ENCODE measurements at regions not wholly inside any gene's neighbourhood (a gene's known extent, or its start where the extent isn't known, plus 50 kb on each side); places are given as distances from the start of the nearest gene placed in this dataset.

DNA sequence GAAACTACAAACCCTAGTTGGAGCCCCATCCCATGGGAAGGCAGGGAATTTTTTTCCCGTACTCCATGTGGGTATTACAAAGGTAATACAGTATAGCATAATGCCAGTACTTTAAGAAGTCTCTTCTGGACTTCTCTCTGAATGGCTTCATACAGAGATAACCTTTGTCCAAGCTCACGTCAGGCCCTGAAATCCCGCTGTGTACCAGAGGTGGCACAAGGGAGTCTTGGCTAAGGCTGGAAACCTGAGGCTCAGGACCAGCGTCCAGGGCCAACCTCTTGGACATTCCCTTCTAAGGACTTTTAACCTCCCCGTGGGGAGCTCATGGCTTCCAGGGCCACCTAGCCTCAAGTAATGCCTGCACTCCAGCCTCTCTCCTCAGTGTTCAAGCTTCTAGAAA lies 338.9 kb upstream of the FAM241A start:
- TF ChIP-seq, protein P1, sequence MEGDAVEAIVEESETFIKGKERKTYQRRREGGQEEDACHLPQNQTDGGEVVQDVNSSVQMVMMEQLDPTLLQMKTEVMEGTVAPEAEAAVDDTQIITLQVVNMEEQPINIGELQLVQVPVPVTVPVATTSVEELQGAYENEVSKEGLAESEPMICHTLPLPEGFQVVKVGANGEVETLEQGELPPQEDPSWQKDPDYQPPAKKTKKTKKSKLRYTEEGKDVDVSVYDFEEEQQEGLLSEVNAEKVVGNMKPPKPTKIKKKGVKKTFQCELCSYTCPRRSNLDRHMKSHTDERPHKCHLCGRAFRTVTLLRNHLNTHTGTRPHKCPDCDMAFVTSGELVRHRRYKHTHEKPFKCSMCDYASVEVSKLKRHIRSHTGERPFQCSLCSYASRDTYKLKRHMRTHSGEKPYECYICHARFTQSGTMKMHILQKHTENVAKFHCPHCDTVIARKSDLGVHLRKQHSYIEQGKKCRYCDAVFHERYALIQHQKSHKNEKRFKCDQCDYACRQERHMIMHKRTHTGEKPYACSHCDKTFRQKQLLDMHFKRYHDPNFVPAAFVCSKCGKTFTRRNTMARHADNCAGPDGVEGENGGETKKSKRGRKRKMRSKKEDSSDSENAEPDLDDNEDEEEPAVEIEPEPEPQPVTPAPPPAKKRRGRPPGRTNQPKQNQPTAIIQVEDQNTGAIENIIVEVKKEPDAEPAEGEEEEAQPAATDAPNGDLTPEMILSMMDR (IDR thresholded peaks at IDR 0.05; ENCODE audit: low read length): no peak
- no peak for TF ChIP-seq EZH2 (optimal IDR thresholded peaks at IDR 0.05; ENCODE audit: low read depth, low read length)

All from MM.1S (cell line).